HFFc6 (cell line): ENCODE measurements at regions not wholly inside any gene's neighbourhood (a gene's known extent, or its start where the extent isn't known, plus 50 kb on each side); places are given as distances from the start of the nearest gene placed in this dataset.
"Not testable (repeated sequence)": the region's sequence is repeated elsewhere in the genome, so short reads cannot be mapped to it uniquely, and the experiment has no call there.

ENCODE experiments used
- DNase-seq: peaks from one replicate; pipeline ENCODE4 v3.0.0-alpha.2; 2018
- H3K27ac Mint-ChIP-seq: 2 replicates; pipeline ENCODE4 v1.8.0; 2020; ENCODE audit warnings: mild to moderate bottlenecking, mixed read lengths
- H3K27me3 Mint-ChIP-seq: 2 replicates; pipeline ENCODE4 v1.8.0; 2021; ENCODE audit warnings: mild to moderate bottlenecking, moderate library complexity, mixed read lengths; ENCODE audit not compliant: insufficient read depth
- H3K36me3 Mint-ChIP-seq: 2 replicates; pipeline ENCODE4 v1.8.0; 2021; ENCODE audit warnings: low read depth, mixed read lengths
- H3K4me1 Mint-ChIP-seq: 2 replicates; pipeline ENCODE4 v1.8.0; 2020; ENCODE audit warnings: low read depth, mixed read lengths
- H3K4me3 Mint-ChIP-seq: 2 replicates; pipeline ENCODE4 v1.8.0; 2020; ENCODE audit warnings: mild to moderate bottlenecking, moderate library complexity, mixed read lengths
- H3K9me3 Mint-ChIP-seq: 2 replicates; pipeline ENCODE4 v1.8.0; 2020; ENCODE audit warnings: mild to moderate bottlenecking, mixed read lengths
- TF ChIP-seq, protein P1 (sequence below): fragments of 200-600 bp; sonication (generic); IDR thresholded peaks from 2 replicates; pipeline ENCODE4 v1.5.0; 2021; ENCODE audit warnings: antibody characterized with exemption, mild to moderate bottlenecking

DNA sequence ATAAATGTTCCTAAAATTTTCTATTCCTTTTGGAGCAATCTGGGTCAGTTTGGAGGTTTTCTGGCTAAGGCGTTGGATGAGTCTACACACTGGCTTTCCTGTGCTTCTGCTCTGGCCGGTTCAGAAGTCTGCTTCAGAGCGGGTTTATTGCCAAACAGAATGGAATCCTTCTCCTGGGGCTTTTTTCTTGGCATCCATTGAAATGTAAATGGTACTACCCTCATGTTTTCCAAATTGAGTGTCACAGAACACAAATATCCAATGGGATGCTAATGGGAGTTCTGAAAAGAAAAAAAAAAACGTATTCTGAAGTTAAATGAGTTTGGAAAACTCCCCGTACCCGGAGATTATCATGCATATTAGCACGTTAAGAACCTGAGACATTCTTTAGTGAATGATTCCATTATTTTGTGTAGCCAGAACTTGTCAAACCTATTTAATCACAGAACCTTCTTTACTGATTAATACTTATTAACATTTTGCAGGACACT, 930.3 kb downstream of the QKI start:
- H3K27me3 Mint-ChIP-seq, result no peaks in the 10 kb centered on the region; the same call in 1 of the 2 replicates
- DNase-seq, result no peak
- no peak overlapping the region for H3K27ac Mint-ChIP-seq

DNA sequence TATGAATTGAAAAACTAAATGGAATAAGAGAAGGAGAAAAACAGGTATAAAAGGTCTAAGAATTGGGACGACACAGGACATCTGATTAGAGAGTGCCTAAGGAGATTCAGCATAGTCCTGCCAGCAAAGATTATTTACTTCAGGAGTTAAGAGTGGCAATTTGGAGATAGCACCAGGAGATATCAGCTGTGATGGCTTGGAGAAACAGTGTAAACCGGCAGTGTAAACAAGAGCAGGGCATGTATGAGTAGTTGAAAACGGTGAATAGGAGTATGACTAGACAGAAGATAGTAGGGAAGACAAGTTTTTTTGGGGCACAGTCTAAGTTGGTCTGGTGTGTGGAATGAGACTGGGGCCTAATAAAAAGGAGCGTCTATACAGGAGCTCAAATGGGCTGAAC, 924.9 kb downstream of the QKI start:
- H3K36me3 Mint-ChIP-seq, H3K4me1 Mint-ChIP-seq: not testable (repeated sequence)

More for the DNA sequence above, 930.3 kb downstream of the QKI start:
- Mint-ChIP-seq H3K9me3 (peaks cover 30% of the 10 kb centered on the region), H3K4me1 (no peaks in the 10 kb centered on the region), H3K36me3 (no peaks in the 10 kb centered on the region), H3K4me3 (no peak overlapping the region)
- TF ChIP-seq, protein P1, sequence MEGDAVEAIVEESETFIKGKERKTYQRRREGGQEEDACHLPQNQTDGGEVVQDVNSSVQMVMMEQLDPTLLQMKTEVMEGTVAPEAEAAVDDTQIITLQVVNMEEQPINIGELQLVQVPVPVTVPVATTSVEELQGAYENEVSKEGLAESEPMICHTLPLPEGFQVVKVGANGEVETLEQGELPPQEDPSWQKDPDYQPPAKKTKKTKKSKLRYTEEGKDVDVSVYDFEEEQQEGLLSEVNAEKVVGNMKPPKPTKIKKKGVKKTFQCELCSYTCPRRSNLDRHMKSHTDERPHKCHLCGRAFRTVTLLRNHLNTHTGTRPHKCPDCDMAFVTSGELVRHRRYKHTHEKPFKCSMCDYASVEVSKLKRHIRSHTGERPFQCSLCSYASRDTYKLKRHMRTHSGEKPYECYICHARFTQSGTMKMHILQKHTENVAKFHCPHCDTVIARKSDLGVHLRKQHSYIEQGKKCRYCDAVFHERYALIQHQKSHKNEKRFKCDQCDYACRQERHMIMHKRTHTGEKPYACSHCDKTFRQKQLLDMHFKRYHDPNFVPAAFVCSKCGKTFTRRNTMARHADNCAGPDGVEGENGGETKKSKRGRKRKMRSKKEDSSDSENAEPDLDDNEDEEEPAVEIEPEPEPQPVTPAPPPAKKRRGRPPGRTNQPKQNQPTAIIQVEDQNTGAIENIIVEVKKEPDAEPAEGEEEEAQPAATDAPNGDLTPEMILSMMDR, result no peak

DNA sequence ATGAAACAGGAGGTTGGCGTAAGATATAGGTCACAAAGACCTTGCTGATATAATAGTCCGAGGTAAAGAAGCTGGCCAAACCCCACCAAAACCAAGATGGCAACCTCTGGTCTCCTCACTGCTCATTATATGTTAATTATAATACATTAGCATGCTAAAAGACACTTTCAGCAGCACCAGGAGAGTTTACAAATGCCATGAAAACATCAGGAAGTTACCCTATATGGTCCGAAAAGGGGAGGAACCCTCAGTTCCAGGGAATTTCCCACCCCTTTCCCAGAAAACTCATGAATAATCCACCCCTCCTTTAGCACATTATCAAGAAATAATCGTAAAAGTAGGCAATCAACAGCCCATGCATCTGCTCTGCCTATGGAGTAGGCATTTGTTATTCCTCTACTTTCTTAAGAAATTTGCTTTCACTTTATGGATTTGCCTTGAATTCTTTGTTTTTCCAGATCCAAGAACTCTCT, 923.4 kb downstream of the QKI start:
- H3K9me3 Mint-ChIP-seq, result peaks cover 33% of the 10 kb centered on the region
- TF ChIP-seq, protein P1, result no peak
- H3K4me3 Mint-ChIP-seq, result no peak overlapping the region
- H3K27me3 Mint-ChIP-seq, result no peaks in the 10 kb centered on the region
- no peaks in the 10 kb centered on the region for H3K36me3 Mint-ChIP-seq
- no peak for DNase-seq
- H3K27ac Mint-ChIP-seq, result no peak overlapping the region
- no peaks in the 10 kb centered on the region for H3K4me1 Mint-ChIP-seq

More for the DNA sequence above, 924.9 kb downstream of the QKI start:
- peaks cover 34% of the 10 kb centered on the region for H3K9me3 Mint-ChIP-seq
- DNase-seq, H3K27ac Mint-ChIP-seq, H3K27me3 Mint-ChIP-seq, H3K4me3 Mint-ChIP-seq: not testable (repeated sequence)

DNA sequence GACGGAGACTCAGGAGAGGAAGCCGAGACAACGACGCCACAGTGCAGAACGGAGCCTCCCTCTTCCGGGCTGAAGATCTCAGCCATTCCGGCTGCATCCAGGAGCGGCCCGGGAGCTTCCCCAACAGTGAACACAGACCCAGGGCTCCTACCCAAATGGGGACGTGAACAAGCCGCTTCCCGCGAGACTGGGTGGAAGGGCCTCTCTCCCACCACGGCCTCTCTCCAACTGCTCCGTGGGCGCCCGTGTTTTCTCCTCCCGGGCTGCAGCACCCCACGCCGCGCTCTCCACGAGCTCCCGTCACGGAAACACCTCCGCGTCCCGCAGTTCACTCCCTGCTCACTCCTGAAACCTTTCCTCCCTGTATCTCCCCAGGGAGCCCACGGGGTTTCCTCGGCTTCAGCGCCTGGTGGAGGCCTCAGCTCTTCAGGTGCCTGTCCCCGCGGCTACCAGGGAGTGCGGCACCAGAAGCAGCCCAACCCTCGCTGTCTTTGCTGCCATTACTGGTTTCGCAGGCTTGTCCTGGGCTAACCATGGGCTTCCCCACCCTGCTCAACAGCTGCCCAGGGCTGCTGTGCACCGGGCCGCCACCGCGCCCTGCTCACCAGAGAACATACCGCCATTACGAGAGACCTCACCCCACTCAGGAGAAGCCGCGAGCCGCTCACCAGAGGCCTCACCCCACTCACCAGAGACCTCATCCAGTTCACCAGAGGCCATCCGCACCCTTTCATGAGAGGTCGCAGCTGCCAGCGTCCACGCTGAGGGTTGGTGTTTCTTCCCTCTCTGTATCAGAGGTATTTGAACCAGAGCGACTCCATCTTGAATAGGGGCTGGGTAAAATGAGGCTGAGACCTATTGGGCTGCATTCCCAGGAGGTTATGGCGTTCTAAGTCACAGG, 922.8 kb downstream of the QKI start:
- Mint-ChIP-seq H3K27me3 (no peaks in the 10 kb centered on the region), H3K9me3 (peaks cover 33% of the 10 kb centered on the region), H3K4me3 (no peak overlapping the region), H3K4me1 (no peaks in the 10 kb centered on the region), H3K36me3 (no peaks in the 10 kb centered on the region), H3K27ac (no peak overlapping the region)
- TF ChIP-seq, protein P1, result no peak
- no peak for DNase-seq

DNA sequence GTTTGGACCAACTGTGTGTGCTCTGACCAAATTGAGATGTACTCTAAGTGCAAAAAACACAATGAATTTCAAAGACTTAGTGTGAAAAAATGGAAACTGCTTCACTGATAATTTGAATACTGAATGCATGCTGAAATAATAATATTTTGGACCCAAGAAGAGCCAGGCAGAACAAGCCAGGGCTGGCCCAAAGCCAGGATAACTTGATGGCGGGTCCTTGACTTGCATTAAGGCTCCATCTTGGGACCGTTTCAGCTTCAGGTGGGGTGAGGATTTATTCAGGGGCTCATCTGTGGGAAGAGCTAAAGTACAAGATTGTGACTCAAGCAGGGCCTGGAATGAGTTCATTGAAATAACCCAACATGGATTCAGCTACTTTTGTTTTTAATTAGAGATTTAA, 921.9 kb downstream of the QKI start:
- DNase-seq, result no peak
- Mint-ChIP-seq H3K4me3 (no peak overlapping the region), H3K9me3 (peaks cover 38% of the 10 kb centered on the region), H3K36me3 (no peaks in the 10 kb centered on the region), H3K27ac (no peak overlapping the region), H3K27me3 (no peaks in the 10 kb centered on the region), H3K4me1 (no peaks in the 10 kb centered on the region)
- TF ChIP-seq, protein P1, result no peak

DNA sequence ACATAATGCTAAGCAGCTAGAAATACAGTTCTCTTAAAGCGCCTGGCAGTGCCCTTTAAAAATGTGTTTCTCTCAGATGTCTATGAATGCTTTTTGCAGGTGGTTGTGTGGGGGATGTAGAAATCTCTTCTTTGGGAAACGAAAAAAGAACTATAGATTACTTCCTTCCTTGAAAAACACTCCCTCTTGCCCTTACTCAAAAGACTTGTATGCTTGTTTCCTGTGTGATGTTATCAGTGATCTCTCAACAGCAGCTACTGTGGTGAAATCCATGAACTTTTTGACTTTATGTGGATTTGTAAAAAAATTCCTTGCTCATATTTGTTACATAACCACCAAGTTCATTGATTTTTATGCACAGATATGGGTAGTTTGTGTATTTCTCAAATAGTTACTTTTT, 916.5 kb downstream of the QKI start:
- Mint-ChIP-seq H3K4me3 (no peak overlapping the region), H3K4me1 (no peaks in the 10 kb centered on the region), H3K27me3 (no peaks in the 10 kb centered on the region), H3K9me3 (peaks cover 50% of the 10 kb centered on the region), H3K36me3 (no peaks in the 10 kb centered on the region), H3K27ac (no peak overlapping the region)
- TF ChIP-seq, protein P1, result no peak
- no peak for DNase-seq
